Kasumi-1 (cell line): ENCODE measurements at regions not wholly inside any gene's neighbourhood (a gene's known extent, or its start where the extent isn't known, plus 50 kb on each side); places are given as distances from the start of the nearest gene placed in this dataset.
"Not testable (repeated sequence)": the region's sequence is repeated elsewhere in the genome, so short reads cannot be mapped to it uniquely, and the experiment has no call there.

ENCODE experiments used
- DNase-seq, 2 experiments: peaks; one replicate each; lab custom pipeline; 2025; lab: John Stamatoyannopoulos, UW

DNA sequence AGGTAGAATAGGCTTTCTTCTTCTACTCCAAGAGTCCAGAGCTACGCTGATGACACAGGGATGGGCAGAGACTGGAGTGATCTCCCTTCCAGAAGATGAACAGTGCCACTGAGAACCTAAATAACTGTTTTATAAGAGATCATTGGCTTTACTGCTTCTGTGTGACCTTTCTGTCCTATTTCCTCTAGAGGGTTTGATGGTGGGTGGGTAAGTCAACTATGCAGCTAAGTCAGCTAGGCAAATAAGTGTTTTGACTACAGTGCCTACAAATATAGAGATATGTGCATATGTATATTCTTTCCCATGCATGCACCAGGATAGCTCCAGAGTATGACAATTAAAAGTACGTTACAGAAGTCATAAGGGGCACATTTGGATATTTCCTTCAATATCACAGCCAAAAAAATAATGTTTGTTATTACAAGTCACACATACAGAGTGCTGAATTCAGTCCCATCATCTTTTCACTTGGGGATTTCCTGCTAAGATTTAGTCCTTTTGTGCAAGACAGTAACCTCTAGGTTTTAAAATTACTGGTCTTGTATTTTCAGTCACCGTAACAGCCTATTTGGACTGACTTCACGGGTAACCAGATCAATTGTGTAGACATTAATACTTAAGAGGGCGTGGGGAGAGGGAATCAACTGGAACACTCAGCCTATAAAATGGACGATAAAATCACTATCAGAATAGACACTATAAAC, 412.6 kb upstream of the SOX5 start:
- DNase-seq, result no peak

- no peak for DNase-seq
These were observed 411.4 kb upstream of the SOX5 start for GRCh38 chr12:24360907-24361306.

- no peak for DNase-seq
These were observed 411.0 kb upstream of the SOX5 start for GRCh38 chr12:24360461-24360860.

- no peak for DNase-seq
These were observed 410.6 kb upstream of the SOX5 start for GRCh38 chr12:24360057-24360456.

- DNase-seq, result no peak
These were observed 409.9 kb upstream of the SOX5 start for GRCh38 chr12:24359418-24359817.

DNA sequence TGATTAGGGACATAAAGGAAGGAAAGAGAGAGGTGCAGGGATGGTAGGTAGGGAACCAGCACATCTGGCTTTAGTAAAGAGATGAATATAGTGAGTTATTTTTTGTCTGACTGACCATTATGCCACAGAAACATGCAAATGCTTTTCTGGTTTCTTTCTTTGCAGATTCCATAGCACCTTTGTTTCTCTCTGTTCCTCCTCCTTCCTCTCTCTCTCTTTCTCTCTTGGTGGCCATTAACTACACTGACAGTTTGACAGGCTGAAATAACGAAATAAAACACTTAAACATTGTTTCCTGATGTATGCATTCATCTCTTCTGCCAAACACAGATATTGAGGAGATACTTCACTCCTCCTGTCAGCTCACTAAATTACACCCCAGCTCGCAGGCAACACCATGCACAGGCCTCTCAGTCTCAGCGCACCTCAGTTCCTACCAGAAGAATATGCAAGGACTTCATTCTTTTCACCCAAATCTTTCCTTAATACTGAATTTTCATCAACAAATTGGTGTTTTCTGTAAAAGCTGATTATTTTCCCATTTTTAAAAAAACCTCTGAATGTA, 406.9 kb upstream of the SOX5 start:
- no peak for DNase-seq

GRCh38 chr12:24352363-24352762, 402.9 kb upstream of the SOX5 start:
- no peak for DNase-seq

GRCh38 chr12:24349051-24349799, 399.8 kb upstream of the SOX5 start:
- no peak for DNase-seq

DNA sequence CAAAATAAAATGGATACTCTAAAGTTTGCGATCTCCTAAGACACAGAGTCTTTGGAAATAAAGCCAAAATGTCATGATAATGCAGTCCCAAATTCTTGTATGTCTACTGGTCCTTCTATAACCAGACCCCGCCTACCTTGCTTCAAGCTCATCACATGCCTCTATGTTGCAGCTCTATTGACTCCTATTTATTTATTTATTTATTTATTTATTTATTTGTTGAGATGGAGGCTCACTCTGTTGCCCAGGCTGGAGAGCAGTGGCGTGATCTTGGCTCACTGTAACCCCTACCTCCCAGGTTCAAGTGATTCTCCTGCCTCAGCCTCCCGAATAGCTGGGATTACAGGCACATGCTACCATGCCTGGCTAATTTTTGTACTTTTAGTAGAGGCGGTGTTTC, 398.7 kb upstream of the SOX5 start:
- DNase-seq, result not testable (repeated sequence)

GRCh38 chr12:24328261-24328660, 378.8 kb upstream of the SOX5 start:
- DNase-seq, result no peak

GRCh38 chr12:24325331-24325730, 375.9 kb upstream of the SOX5 start:
- no peak for DNase-seq

DNA sequence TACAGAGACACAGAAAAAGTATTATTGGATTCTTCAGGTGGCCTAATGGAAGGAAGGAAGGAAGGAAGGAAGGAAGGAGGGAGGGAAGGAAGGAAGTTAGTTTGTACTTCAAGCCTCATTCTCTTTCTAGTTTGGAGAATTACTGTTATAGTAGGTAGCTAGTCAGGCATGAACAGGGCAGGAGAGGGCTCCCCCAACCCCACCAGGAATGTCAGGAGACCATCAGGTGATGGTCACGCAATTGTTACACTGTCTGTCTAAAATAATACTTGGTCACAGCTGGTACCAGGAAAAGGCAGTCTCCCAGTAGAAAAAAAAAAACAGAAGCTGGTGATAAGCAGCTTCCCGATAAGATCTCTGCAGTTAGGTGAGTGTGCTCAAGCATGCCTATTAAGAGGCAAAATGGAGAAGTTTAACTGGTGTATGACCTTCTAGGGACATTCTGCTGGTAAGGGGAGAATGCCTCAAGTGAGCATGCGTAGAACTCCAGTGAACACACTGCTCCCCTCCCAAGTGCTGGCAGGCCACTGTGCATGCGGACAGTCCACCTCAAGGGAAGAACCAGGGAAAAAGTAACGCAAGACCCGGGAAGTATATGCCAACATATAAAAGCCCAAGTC, 358.4 kb upstream of the SOX5 start:
- peak; percentile 4 to 21 for DNase-seq

DNA sequence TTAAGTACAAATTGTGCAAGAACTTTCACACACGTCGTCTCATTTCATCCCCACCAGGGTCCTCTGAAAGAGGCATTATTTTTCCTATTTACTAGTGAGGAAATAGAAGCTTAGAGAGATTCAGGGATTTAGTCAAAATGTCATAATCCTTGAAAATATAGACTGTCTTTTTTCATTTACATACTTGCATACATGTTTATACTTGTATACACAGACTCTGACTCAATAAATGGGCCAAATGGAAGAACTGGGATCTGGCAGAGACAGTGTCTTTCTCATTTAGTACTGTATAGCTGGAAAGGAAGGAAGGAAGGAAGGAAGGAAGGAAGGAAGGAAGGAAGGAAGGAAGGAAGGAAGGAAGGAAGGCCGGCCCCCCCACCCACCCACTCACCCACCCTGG, 357.7 kb upstream of the SOX5 start:
- DNase-seq, result no peak

- no peak for DNase-seq
These were observed 356.5 kb upstream of the SOX5 start for GRCh38 chr12:24306001-24306400.

DNA sequence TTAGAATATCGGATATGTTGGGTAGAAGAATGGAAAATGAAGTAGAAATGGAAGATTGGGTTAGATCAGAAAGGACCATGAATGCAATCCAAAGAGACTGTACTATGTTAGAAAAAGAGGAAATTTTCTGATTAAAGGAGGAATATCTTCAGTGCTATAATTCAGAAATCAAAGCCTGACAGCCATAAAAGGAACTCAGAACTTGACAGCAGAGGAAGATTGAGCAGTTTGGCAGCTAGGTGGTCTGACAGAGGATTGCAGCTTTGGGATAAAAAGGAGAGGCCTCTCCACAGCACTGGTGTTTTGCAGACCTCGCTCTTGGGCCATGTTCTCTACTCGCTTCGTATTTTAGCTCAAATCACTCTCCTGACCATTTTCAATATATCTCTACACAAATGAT, 354.8 kb upstream of the SOX5 start:
- no peak for DNase-seq

- DNase-seq, result no peak
These were observed 353.2 kb upstream of the SOX5 start for GRCh38 chr12:24302708-24303107.

DNA sequence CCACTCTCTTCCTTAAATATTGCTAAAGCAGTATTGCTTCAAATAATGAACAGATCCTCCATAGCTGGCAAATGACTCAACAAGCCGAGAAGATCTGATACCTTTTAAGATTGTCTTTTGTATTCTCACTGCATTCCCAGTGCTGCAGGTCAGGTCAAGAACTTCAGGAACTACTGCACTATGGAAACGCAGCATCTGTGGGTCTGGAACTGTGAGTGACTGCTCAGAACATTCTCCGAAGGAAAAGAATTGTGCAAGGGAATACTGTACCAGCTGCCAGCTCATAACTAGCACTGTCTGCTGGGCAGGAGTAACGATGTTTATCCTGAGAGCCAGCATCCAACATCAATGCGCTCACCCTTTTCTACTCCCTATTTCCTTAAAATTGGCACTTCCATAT, 348.0 kb upstream of the SOX5 start:
- DNase-seq, result no peak

GRCh38 chr12:24293549-24293948, 344.1 kb upstream of the SOX5 start:
- no peak for DNase-seq

GRCh38 chr12:24287963-24288362, 338.5 kb upstream of the SOX5 start:
- DNase-seq, result no peak

GRCh38 chr12:24285448-24285847, 336.0 kb upstream of the SOX5 start:
- no peak for DNase-seq

DNA sequence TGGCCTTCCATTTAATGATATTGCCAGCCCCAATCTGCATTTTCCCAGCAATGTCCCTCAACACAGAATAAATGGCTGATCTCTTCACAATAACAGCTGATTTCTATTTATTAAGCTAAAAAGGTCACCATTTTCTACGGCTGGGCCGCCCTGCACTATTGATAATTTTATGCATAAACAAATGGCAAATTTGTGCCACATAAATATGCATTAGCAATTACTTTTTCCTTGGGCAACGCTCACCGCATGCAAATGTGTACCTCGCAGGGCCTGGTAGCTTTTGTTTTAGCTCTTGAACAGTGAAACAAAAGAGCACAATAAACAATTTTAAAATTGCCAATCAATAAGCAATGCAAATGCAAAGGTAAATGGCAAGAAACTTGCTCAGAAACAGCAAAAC, 331.9 kb upstream of the SOX5 start:
- DNase-seq, result no peak

- DNase-seq, result no peak
These were observed 330.8 kb upstream of the SOX5 start for GRCh38 chr12:24280056-24280842.
